ENCODE measurements at regions not wholly inside any gene's neighbourhood (a gene's known extent, or its start where the extent isn't known, plus 50 kb on each side); places are given as distances from the start of the nearest gene placed in this dataset.

DNA sequence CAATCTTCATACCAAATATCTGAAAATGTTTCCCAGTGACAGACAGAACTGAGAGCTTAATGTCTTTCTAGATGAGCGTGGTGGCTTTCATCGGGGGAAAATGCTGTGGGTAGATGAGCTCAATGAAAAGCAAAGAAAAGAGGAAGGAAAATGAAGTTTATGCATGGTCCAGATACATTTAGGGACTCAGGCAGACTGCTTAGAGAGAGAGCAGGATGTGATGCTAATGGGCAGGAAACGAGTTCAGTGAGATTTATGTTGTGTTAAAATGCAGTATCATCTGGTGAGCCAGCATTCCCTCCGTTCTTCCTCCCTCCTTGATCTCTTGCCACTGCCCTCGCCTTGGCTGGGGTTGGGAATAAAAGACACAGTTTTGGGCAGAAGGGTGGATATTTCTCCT is 229.2 kb downstream of the GBA3 start:
- DNase-seq, result no peak

GRCh38 chr4:22911285-22911684 is 218.5 kb downstream of the GBA3 start:
- no peak for DNase-seq

GRCh38 chr4:22910200-22910599 is 217.5 kb downstream of the GBA3 start:
- no peak for DNase-seq

DNA sequence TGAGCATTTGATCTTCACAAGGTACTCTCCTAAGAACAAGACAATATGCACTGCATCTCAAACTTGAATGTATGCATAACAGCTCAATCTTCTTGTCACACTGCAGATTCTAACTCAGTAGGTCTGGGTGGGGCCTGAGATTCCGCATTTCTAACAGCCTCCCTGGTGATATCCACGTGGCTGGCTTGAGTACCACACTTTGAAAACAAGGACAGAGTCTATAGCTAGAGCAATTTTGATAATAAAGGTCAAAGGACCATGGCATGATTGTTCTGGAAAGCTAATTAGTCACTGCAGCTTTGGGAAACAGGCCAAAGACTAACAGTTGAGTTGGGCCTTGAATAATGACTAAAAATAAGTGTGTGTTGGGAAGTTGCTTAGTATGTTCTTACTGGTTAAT is 213.3 kb downstream of the GBA3 start:
- DNase-seq, result no peak

DNA sequence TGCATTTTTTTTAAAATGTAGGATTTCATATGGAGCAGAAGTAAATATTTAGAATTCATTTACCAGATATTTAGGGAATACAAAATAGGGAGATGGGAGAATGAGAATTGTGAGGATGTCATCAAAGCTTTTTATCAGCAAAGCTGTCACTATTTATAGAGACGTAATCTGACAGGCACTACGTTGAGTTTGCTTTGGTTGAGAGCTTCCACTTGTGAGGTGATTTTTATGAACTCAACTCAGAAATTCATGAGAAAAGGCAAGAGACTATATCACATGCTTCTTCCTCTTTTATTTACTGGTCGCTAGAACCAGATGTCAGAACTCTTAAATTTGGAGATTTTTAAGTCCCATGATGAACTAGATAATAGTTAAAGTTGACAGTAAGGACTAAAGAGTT is 211.2 kb downstream of the GBA3 start:
- DNase-seq, result no peak

GRCh38 chr4:22901631-22902030 is 208.9 kb downstream of the GBA3 start:
- no peak for DNase-seq

- DNase-seq, result no peak
These were observed 208.1 kb downstream of the GBA3 start for GRCh38 chr4:22900876-22901275.

GRCh38 chr4:22897520-22898108 is 204.9 kb downstream of the GBA3 start:
- DNase-seq, result peak; percentile 11

GRCh38 chr4:22895482-22895881 is 202.7 kb downstream of the GBA3 start:
- no peak for DNase-seq

DNA sequence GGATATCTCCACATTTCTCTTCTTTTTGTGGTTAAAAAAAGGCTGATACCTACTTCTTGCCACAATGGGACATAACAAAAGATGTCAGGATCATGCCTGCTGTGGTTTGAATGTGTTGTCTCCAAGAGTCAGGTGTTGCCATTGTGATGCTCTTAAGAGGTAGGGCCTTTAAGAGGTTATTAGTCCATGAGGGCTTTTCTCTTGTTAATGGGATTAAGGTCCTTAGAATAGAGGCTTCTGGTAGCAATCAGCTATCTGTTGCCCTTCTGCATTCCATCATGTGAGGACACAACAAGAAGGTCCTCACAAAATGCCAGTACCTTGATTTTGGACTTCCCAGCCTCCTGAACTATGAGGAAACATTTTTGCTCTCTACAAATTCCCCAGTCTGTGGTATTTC is 191.4 kb downstream of the GBA3 start:
- DNase-seq, result no peak

- DNase-seq, result no peak
These were observed 188.7 kb downstream of the GBA3 start for GRCh38 chr4:22881411-22881810.

DNA sequence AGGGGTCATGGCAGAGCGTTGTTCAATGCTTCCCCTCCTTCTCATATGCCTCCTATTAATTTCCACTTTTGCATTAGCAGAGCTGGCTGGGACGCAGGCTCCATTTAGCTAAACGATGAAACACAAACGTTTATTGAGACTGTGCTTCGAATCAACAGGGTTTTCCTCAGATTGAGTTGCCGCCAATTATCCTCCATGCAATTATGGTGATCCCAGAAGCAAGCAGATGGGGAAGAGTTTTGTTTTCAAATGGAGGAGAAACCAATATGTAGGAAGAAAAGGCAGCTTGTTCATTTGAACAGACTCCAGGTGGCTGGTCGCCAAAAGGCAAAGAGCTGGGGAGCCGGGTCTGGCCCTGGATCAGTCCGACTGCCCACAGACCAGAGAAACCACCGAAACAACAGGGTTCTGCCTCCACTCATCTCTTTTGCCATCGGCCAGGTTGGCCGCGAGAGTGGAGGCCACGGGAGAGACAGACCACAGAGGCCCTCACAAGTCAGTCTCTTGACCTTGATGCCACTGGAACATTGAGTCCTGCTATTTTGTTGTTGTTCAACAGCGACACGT is 184.8 kb downstream of the GBA3 start:
- no peak for DNase-seq

GRCh38 chr4:22876270-22876669 is 183.5 kb downstream of the GBA3 start:
- no peak for DNase-seq

DNA sequence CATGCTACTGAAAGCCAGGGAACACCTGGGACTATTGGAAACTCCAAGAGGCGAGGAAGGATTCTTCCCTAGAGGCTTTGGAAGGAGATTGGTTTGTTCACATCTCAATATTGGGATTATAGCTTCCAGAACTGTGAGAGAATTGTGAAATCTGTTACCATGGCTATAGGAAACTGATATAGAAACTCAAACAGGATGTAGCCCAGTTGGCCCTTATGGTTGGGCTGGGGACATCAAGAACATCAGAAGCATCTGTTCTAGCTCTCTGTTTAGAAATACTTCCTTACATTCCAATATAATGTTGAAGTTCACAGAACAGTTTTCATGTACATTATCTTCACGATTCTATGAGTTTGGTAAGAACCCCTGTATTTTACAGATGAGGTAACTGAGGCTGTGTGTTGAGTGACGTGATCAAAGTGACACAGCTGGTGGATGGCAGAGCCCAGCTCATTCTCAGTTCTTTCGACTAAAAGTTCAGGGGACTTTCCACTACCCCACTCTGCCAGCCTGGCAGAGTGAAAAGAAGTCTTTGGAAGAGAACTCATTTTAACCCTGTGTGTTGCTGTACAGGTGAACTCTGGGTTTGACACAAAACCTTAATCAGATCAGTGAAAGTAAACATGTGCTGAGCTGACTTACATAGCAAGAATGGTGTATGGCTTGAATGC is 183.0 kb downstream of the GBA3 start:
- DNase-seq, result no peak

- no peak for DNase-seq
These were observed 181.7 kb downstream of the GBA3 start for GRCh38 chr4:22874334-22874912.

DNA sequence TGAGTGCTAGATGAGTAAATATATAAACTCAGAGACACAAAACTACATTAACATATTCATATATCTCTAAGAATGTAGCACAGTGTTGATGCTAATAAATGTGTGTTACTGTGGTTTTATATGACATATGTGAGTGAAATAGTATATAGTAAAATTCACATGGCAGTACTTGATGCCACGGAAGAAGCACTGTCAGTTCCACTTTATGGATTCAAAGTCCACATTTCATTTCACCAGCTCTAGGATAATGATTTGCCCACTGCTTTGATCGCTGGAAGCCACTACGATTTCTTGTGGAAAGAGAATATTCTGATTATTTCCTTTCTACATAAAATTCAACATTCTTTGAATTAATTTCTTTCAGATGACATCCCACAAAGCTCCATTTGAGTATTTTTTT is 181.2 kb downstream of the GBA3 start:
- DNase-seq, result no peak

DNA sequence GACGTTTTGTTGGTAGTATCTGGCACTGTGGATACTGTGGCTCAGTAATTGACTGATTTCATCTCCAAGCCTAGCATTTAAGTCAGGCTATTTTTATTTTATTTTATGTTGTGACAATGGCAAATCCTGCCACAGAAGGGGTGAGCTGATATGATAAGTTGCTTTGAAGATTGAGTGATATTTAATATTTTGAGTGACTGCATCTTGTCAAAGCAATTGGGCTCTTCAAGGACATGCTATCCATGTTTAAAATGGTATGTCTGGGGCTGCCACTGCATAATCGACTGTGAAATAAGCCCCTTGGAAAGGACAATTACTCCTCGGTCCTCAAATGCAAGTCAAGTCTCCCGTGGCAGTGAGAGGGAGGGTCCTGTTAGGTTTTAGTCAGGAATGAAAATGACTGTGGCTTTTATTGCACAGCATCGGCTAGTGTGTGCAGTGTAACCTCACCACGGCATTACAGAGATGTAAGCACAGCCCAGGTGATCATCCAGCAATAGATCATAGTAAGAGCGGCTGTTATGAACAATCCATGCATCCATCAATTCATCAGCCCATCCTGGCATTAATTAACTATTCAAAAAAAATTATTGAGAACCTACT is 178.2 kb downstream of the GBA3 start:
- DNase-seq, result no peak

- DNase-seq, result no peak
These were observed 176.5 kb downstream of the GBA3 start for GRCh38 chr4:22869235-22869634.
